ENCODE measurements at regions not wholly inside any gene's neighbourhood (a gene's known extent, or its start where the extent isn't known, plus 50 kb on each side); places are given as distances from the start of the nearest gene placed in this dataset.

GRCh38 chr4:163273922-163274321 is 58.5 kb downstream of the NPY1R start:
- H3K36me3 Mint-ChIP-seq (ENCODE audit: insufficient read depth, unreplicated experiment), result no peaks in the 10 kb centered on the region
- H3K27ac Mint-ChIP-seq (ENCODE audit: low read depth, unreplicated experiment), result no peak overlapping the region
- no peaks in the 10 kb centered on the region for H3K9me3 Mint-ChIP-seq (ENCODE audit: unreplicated experiment)
- H3K27me3 Mint-ChIP-seq (ENCODE audit: insufficient read depth, unreplicated experiment), result no peaks in the 10 kb centered on the region
- TF ChIP-seq CTCF (IDR thresholded peaks at IDR 0.05; ENCODE audit: unreplicated experiment), result no peak
- no peak overlapping the region for H3K4me3 Mint-ChIP-seq (ENCODE audit: unreplicated experiment)
- CTCF ChIA-PET, result interaction anchor here (0.6 to 1.7 kb wide), 2 partner anchors 12 to 1031 kb away, joined by 4 to 6 read pairs; no protein-coding TSS in a partner anchor
- DNase-seq (ENCODE audit: unreplicated experiment), result no peak
- POLR2A ChIA-PET, result no interaction called here
- no TSS peak for BruUV-seq (replicated peaks)
- H3K4me1 Mint-ChIP-seq (ENCODE audit: insufficient read depth, unreplicated experiment), result no peaks in the 10 kb centered on the region
- intact Hi-C loops (cut with micrococcal nuclease), result no loop called here

GRCh38 chr4:163273203-163273602 is 59.2 kb downstream of the NPY1R start:
- CTCF ChIA-PET, result interaction anchor here (1.7 kb wide), 1 partner anchor 13 kb away, joined by 4 read pairs; no protein-coding TSS in a partner anchor
- H3K4me3 Mint-ChIP-seq (ENCODE audit: unreplicated experiment), result no peak overlapping the region
- H3K4me1 Mint-ChIP-seq (ENCODE audit: insufficient read depth, unreplicated experiment), result no peaks in the 10 kb centered on the region
- POLR2A ChIA-PET, result interaction anchor here (0.6 kb wide), 1 partner anchor 190 kb away, joined by 3 read pairs; no protein-coding TSS in a partner anchor
- H3K9me3 Mint-ChIP-seq (ENCODE audit: unreplicated experiment), result no peaks in the 10 kb centered on the region
- intact Hi-C loops (cut with micrococcal nuclease), result no loop called here
- no peak for DNase-seq (ENCODE audit: unreplicated experiment)
- no peaks in the 10 kb centered on the region for H3K36me3 Mint-ChIP-seq (ENCODE audit: insufficient read depth, unreplicated experiment)
- no TSS peak for BruUV-seq (replicated peaks)
- no peaks in the 10 kb centered on the region for H3K27me3 Mint-ChIP-seq (ENCODE audit: insufficient read depth, unreplicated experiment)
- no peak overlapping the region for H3K27ac Mint-ChIP-seq (ENCODE audit: low read depth, unreplicated experiment)
- TF ChIP-seq CTCF (IDR thresholded peaks at IDR 0.05; ENCODE audit: unreplicated experiment), result no peak

GRCh38 chr4:163271555-163272127 is 60.8 kb downstream of the NPY1R start:
- no TSS peak for BruUV-seq (replicated peaks)
- POLR2A ChIA-PET, result interaction anchor here (0.6 to 0.8 kb wide), 2 partner anchors 10 to 776 kb away, joined by 3 to 4 read pairs; no protein-coding TSS in a partner anchor
- H3K27me3 Mint-ChIP-seq (ENCODE audit: insufficient read depth, unreplicated experiment), result no peaks in the 10 kb centered on the region
- no peaks in the 10 kb centered on the region for H3K4me1 Mint-ChIP-seq (ENCODE audit: insufficient read depth, unreplicated experiment)
- intact Hi-C loops (cut with micrococcal nuclease), result no loop called here
- no peak overlapping the region for H3K4me3 Mint-ChIP-seq (ENCODE audit: unreplicated experiment)
- no peaks in the 10 kb centered on the region for H3K9me3 Mint-ChIP-seq (ENCODE audit: unreplicated experiment)
- CTCF ChIA-PET, result no interaction called here
- TF ChIP-seq CTCF (IDR thresholded peaks at IDR 0.05; ENCODE audit: unreplicated experiment), result no peak
- DNase-seq (ENCODE audit: unreplicated experiment), result peak; percentile 19
- H3K36me3 Mint-ChIP-seq (ENCODE audit: insufficient read depth, unreplicated experiment), result no peaks in the 10 kb centered on the region
- no peak overlapping the region for H3K27ac Mint-ChIP-seq (ENCODE audit: low read depth, unreplicated experiment)

- no TSS peak for BruUV-seq (replicated peaks)
- Mint-ChIP-seq H3K9me3 (ENCODE audit: unreplicated experiment) (no peaks in the 10 kb centered on the region), H3K27ac (ENCODE audit: low read depth, unreplicated experiment) (no peak overlapping the region), H3K27me3 (ENCODE audit: insufficient read depth, unreplicated experiment) (no peaks in the 10 kb centered on the region), H3K4me1 (ENCODE audit: insufficient read depth, unreplicated experiment) (no peaks in the 10 kb centered on the region), H3K36me3 (ENCODE audit: insufficient read depth, unreplicated experiment) (no peaks in the 10 kb centered on the region), H3K4me3 (ENCODE audit: unreplicated experiment) (no peak overlapping the region)
- intact Hi-C loops (cut with micrococcal nuclease), result no loop called here
- no peak for TF ChIP-seq CTCF (IDR thresholded peaks at IDR 0.05; ENCODE audit: unreplicated experiment)
- ChIA-PET CTCF (interaction anchor here (0.7 kb wide), 1 partner anchor 47 kb away, joined by 3 read pairs; no protein-coding TSS in a partner anchor), POLR2A (no interaction called here)
- no peak for DNase-seq (ENCODE audit: unreplicated experiment)
Measured at GRCh38 chr4:163269869-163270268, 62.5 kb downstream of the NPY1R start.

Data from MCF 10A (cell line).